Adipocyte (in vitro differentiated cells): ENCODE measurements at regions not wholly inside any gene's neighbourhood (a gene's known extent, or its start where the extent isn't known, plus 50 kb on each side); places are given as distances from the start of the nearest gene placed in this dataset.

ENCODE experiments used
- DNase-seq: peaks from one replicate; pipeline ENCODE4 v3.0.0-alpha.2; 2015; ENCODE audit warnings: low read depth
- H3K27me3 ChIP-seq: replicated peaks from 2 replicates; pipeline ENCODE4 v1.7.0; 2013; ENCODE audit warnings: mild to moderate bottlenecking, low read length, moderate library complexity; ENCODE audit not compliant: control insufficient read depth, insufficient read depth
- H3K36me3 ChIP-seq: 2 replicates; pipeline ENCODE4 v1.7.0; 2013; ENCODE audit warnings: low read length, mild to moderate bottlenecking, moderate library complexity; ENCODE audit not compliant: control insufficient read depth, insufficient read depth, severe bottlenecking
- H3K4me1 ChIP-seq: 2 replicates; pipeline ENCODE4 v1.7.0; 2013; ENCODE audit warnings: mild to moderate bottlenecking, low read length, moderate library complexity; ENCODE audit not compliant: control insufficient read depth, insufficient read depth
- H3K4me3 ChIP-seq: 2 replicates; pipeline ENCODE4 v1.7.0; 2013; ENCODE audit warnings: mild to moderate bottlenecking, low read length, moderate library complexity
- H3K9ac ChIP-seq: 2 replicates; pipeline ENCODE4 v1.7.0; 2013; ENCODE audit warnings: mild to moderate bottlenecking, low read length, moderate library complexity
- H3K9me3 ChIP-seq: 2 replicates; pipeline ENCODE4 v1.7.0; 2013; ENCODE audit warnings: mild to moderate bottlenecking, low read length, moderate library complexity; ENCODE audit not compliant: control insufficient read depth

DNA sequence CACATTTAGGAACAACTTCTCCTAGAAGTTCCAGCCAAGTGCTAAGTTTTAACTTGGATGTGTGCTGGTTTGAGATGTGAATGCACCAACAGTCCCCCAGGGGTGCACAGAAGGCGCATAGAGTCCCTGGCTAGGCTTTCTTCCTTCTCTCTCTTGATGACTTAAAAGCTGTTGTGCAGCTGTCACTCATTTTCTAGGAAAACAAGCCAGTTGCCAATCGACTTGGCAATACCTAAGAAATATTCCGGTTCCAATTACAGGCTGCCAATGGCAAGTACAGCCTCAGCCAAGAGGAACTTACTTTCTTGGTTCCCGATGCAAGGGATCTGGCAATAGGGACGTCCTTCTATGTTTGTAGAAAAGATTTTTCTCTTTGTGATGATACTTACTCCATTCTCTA is 266.6 kb upstream of the EEF2KMT start:
- H3K36me3 ChIP-seq, result no peaks in the 10 kb centered on the region
- H3K4me3 ChIP-seq, result no peak overlapping the region
- no peak overlapping the region for H3K9ac ChIP-seq
- DNase-seq, result no peak
- H3K9me3 ChIP-seq, result no peaks in the 10 kb centered on the region
- no peaks in the 10 kb centered on the region for H3K4me1 ChIP-seq
- no peaks in the 10 kb centered on the region for H3K27me3 ChIP-seq

DNA sequence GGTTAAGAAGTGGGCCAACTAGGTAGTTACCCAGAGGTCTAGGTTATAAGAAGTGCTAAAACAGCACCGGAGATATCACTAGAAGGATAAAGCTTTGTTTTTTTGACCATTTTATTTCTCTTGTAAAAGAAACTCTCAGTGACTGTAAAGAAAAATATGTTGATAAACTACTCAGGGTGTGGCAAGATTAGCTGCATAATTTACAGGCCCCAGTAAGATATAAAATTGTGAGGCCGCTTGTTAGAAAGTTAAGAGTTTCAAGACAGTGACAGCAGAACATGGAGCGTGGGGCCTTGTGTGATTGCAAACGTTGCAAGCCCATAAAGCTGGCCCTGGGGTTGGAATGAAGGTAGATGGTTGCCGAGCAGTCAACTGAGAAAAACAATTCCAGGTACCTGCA is 263.7 kb upstream of the EEF2KMT start:
- Histone ChIP-seq H3K36me3 (no peaks in the 10 kb centered on the region), H3K9ac (no peak overlapping the region), H3K4me3 (no peak overlapping the region), H3K9me3 (no peaks in the 10 kb centered on the region), H3K27me3 (no peaks in the 10 kb centered on the region), H3K4me1 (no peaks in the 10 kb centered on the region)
- no peak for DNase-seq

DNA sequence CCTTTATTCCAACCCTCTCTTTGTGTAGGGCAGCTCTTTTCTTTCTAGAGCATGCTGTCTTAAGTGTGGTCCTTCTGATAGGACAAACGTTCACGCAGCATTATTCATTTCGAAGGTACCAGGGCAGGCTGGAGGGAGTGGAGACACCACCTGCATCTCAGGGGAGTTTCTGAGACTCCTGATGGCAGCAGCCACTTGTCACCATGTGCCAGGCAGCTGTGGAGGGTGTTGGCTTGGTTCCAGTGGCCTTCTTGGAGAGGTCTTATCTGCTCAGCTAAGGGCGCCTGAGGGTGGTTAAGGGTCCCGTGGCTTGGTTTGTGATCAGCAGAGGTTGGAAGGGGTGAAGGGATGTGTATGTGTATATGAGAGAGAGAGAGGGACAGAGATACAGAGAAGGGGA is 257.1 kb upstream of the EEF2KMT start:
- no peak for DNase-seq
- Histone ChIP-seq H3K4me3 (no peak overlapping the region), H3K27me3 (no peaks in the 10 kb centered on the region), H3K36me3 (no peaks in the 10 kb centered on the region), H3K9ac (no peak overlapping the region), H3K9me3 (no peaks in the 10 kb centered on the region), H3K4me1 (no peaks in the 10 kb centered on the region)

DNA sequence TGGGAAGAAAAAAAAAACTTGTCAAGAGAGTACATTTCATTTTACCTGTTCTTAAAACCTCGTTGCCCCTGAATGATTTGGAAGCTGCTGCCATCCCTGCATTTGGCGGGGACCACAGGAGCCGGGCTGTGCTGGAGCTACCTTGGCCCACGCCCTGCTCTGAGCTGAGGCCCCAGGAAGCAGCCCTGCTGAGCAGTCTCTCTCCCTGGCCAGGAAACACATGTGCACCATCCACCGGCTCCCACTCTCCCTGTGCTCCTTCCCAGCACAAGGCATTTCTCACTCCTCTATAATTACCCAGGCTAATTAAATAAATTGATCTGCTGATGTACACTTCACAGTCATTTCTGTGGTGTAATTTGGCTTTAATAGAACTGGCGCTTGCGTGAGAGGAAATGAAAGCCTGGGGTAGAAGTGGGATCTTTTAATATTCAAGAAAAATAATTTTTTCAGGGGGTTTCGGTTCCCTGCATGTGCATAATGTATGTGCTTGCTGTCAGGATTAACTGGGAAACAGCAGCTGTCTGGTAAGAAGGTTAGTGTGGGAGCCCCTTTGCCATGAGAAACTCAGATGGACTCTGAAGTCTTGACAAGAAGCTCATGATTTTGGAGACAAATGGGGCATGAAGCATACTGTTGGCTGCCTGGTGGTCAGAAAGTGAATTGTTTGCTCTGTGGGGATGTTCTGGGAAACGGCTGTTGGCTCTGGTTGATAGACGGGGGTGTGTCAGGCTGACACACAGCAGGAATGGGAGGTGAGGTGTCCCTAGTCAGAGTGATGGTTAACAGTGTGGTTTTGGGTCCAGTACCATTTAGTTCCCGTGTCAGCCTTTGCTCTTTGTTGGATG is 252.3 kb upstream of the EEF2KMT start:
- no peaks in the 10 kb centered on the region for H3K36me3 ChIP-seq
- H3K27me3 ChIP-seq, result no peaks in the 10 kb centered on the region
- no peak overlapping the region for H3K9ac ChIP-seq
- no peaks in the 10 kb centered on the region for H3K9me3 ChIP-seq
- no peak overlapping the region for H3K4me3 ChIP-seq
- H3K4me1 ChIP-seq, result no peaks in the 10 kb centered on the region
- no peak for DNase-seq

DNA sequence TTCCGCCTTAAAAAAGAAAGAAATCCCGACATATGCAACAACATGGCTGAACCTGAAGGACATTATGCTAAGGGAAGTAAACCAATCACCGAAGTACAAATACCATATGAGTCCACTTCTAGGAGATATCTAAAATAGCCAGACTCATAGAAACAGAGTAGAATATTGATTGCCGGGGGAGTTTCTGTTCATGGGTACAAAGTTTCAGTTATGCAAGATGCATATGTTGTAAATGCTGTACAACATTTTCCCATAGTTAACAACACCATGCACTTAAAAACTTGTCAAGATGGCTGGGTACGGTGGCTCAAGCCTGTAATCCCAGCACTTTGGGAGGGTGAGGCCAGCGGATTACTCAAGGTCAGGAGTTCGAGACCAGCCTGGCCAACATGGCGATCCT is 251.5 kb upstream of the EEF2KMT start:
- no peaks in the 10 kb centered on the region for H3K27me3 ChIP-seq
- no peak overlapping the region for H3K4me3 ChIP-seq
- H3K9ac ChIP-seq, result no peak overlapping the region
- DNase-seq, result no peak
- no peaks in the 10 kb centered on the region for H3K9me3 ChIP-seq
- no peaks in the 10 kb centered on the region for H3K4me1 ChIP-seq
- no peaks in the 10 kb centered on the region for H3K36me3 ChIP-seq

DNA sequence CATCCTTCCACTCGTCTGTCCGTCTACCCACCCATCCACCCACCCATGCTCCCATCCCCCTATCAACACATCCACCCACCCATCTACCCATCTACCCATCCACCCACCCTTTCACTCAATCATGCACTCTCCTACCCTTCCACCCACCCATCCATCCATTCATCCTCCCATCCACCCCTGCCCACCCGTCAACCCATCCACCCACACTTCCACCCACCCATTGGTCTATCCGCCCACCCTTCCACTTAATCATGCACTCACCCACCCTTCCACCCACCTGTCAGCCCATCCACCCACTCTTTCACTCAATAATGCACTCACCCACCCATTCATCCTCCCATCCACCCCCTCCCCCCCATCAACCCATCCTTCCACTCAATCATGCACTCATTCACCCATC is 250.0 kb upstream of the EEF2KMT start:
- H3K9me3 ChIP-seq, result no peaks in the 10 kb centered on the region
- DNase-seq, result no peak
- H3K36me3 ChIP-seq, result no peaks in the 10 kb centered on the region
- H3K9ac ChIP-seq, result no peak overlapping the region
- H3K27me3 ChIP-seq, result no peaks in the 10 kb centered on the region
- no peaks in the 10 kb centered on the region for H3K4me1 ChIP-seq
- H3K4me3 ChIP-seq, result no peak overlapping the region

DNA sequence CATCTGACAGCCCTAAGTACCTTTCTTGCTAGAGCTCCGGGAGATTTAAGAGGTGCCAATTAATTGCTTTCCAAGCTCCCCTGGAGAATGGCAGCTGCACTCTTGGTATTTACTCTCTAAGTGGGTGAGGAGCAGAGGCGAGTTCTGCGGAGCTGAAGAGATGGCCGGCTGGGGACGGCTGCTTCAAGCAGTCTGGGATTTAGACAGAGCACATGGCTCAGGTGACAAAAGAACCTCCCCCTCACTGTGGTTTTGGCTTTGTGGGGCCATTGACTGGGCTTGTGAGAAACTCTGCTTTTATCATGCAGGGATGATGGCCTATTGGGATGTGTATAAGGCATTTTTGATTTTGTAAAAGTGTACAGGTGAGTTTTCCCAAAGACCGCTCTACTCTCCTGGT is 239.3 kb upstream of the EEF2KMT start:
- DNase-seq, result no peak
- no peaks in the 10 kb centered on the region for H3K27me3 ChIP-seq
- no peaks in the 10 kb centered on the region for H3K36me3 ChIP-seq
- no peak overlapping the region for H3K4me3 ChIP-seq
- no peaks in the 10 kb centered on the region for H3K4me1 ChIP-seq
- no peak overlapping the region for H3K9ac ChIP-seq
- H3K9me3 ChIP-seq, result no peaks in the 10 kb centered on the region

DNA sequence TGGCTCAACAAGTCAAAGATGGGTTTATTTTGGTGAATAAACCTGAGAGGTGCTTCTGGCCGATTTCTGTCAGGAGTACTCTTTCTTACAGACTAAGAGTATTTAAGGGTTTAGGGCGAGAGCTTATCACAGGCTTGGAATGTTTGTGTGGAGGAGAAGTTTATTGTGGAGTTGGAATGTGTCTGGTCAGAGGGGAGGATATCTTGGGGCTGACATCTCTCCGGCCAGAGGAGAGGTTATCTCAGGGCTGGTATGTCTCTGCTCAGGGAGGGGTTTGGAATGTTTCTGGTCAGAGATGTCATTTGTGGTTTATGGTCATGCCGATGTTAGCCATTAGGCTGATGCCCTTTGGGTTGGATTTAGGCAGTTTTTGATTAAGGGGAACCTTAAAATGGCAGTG is 236.4 kb upstream of the EEF2KMT start:
- Histone ChIP-seq H3K9ac (no peak overlapping the region), H3K27me3 (no peaks in the 10 kb centered on the region), H3K36me3 (no peaks in the 10 kb centered on the region), H3K4me1 (no peaks in the 10 kb centered on the region), H3K9me3 (peaks cover 4% of the 10 kb centered on the region), H3K4me3 (no peak overlapping the region)
- no peak for DNase-seq

DNA sequence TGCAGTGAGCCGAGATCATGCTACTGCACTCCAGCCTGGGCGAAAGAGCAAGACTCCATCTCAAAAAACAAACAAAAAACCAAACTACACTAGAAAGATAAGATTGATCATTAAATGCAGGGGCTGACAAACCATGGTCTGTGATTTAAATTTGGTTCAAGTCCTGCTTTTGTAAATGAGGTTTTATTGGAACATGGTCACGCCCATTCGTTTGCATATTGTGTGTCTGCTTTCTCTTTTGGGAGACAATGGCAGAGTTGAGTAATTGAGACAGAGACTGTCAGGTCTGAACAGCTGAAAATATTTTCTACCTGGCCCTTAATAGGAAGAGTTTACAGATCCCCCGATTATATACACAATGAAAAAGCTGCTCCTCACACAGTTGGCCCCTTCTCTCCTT is 235.5 kb upstream of the EEF2KMT start:
- Histone ChIP-seq H3K9me3 (peaks cover 4% of the 10 kb centered on the region), H3K4me1 (no peaks in the 10 kb centered on the region)

DNA sequence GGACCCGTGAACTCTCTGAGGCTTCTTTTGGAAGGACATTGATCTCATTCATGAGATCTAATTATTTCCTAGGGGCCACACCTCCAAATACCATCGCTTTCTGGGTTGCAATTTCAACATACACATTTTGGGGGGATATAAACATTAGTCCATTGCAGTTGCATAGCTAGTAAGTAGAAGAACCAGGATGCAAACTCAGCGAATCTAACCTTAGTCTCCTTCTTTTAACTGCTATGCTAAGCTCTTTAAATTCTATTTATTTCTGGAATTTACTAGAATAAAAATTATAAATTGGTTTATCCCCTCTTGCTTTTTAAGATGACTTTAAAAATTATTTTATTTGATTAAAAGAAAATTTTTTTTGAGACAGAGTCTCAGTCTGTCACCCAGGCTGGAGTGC is 232.5 kb upstream of the EEF2KMT start:
- Histone ChIP-seq H3K9ac (no peak overlapping the region), H3K4me3 (no peak overlapping the region), H3K36me3 (no peaks in the 10 kb centered on the region), H3K27me3 (no peaks in the 10 kb centered on the region), H3K9me3 (peaks cover 8% of the 10 kb centered on the region), H3K4me1 (no peaks in the 10 kb centered on the region)
- DNase-seq, result no peak

More for the DNA sequence above, 235.5 kb upstream of the EEF2KMT start:
- H3K36me3 ChIP-seq, result no peaks in the 10 kb centered on the region
- H3K4me3 ChIP-seq, result no peak overlapping the region
- no peak overlapping the region for H3K9ac ChIP-seq
- H3K27me3 ChIP-seq, result no peaks in the 10 kb centered on the region
- DNase-seq, result no peak

DNA sequence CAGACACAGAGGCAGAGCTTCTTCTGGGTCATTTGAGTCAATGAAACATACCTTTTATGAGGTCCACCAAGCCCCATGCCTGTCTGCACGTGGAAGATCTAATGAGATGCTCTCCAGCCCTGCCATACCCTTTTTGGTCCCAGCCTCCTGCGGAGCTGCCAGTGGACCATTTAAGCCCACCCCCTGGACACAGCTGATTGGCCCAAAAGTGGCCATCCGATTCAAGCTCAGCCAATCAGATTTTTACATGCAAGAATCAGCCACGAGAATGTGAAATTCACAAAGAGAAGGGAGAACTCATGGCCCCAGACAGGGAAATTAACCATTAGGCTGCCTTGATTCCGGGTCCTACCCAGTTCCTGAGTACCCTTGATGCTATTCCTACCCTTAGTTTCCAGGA is 231.0 kb upstream of the EEF2KMT start:
- Histone ChIP-seq H3K9me3 (peaks cover 8% of the 10 kb centered on the region), H3K4me3 (no peak overlapping the region), H3K36me3 (no peaks in the 10 kb centered on the region), H3K4me1 (no peaks in the 10 kb centered on the region), H3K27me3 (no peaks in the 10 kb centered on the region), H3K9ac (no peak overlapping the region)
- no peak for DNase-seq

DNA sequence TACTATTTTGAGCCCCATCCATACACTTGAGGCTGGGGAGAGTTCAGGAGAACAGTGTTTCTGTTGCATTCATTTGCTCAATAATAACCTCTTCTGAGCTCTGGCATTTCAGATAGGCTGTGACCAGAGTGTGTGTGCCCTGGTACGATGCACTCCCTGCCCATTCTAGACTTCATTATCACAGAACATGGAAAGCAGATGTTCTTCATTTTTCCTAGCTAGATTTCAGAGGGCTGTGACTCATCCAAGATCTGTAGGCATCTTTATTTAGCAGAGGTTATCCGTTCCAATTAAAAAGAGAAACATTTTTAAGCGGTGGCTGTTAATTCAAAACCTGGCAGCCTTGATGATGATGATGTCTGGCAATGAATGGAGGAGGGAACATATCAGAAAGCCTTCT is 228.8 kb upstream of the EEF2KMT start:
- Histone ChIP-seq H3K9me3 (peaks cover 8% of the 10 kb centered on the region), H3K4me1 (no peaks in the 10 kb centered on the region), H3K27me3 (no peaks in the 10 kb centered on the region), H3K9ac (no peak overlapping the region), H3K36me3 (no peaks in the 10 kb centered on the region), H3K4me3 (no peak overlapping the region)
- no peak for DNase-seq
